ENCODE measurements at regions not wholly inside any gene's neighbourhood (a gene's known extent, or its start where the extent isn't known, plus 50 kb on each side); places are given as distances from the start of the nearest gene placed in this dataset.

GRCh38 chr17:63033142-63033541 is 67.1 kb downstream of the TANC2 start:
- Histone ChIP-seq H3K27ac (replicated peaks; ENCODE audit: low read length) (no peak overlapping the region), H4K91ac (ENCODE audit: low read depth, low read length, poor library complexity) (no peak overlapping the region), H3K23ac (ENCODE audit: low read depth, low read length, poor library complexity) (no peak overlapping the region), H2BK12ac (ENCODE audit: low read length) (no peak overlapping the region), H2BK15ac (ENCODE audit: low read length) (no peak overlapping the region), H3K14ac (ENCODE audit: low read length) (no peak overlapping the region), H3K4me3 (ENCODE audit: low read length in 2 of 2) (no peak overlapping the region), H3K4me2 (ENCODE audit: insufficient read depth, low read length, poor library complexity, severe bottlenecking) (no peak overlapping the region), H3K4ac (ENCODE audit: low read length) (no peak overlapping the region), H3K36me3 (replicated peaks in 1 of 2; ENCODE audit: control insufficient read depth in 2 of 2, insufficient read depth in 2 of 2, low read length in 2 of 2) (no peaks in the 10 kb centered on the region), H3K27me3 (ENCODE audit: control insufficient read depth in 3 of 3, insufficient read depth in 3 of 3, low read depth in 1 of 3, low read length in 3 of 3) (no peaks in the 10 kb centered on the region), H3K9me3 (replicated peaks in 1 of 2; ENCODE audit: control insufficient read depth in 2 of 2, insufficient read depth in 1 of 2, low read depth in 1 of 2, low read length in 2 of 2) (peaks cover 0 to 13% of the 10 kb centered on the region in 2 donors), H3K9ac (ENCODE audit: low read depth, low read length, poor library complexity) (no peak overlapping the region), H3K4me1 (ENCODE audit: control insufficient read depth in 2 of 2, insufficient read depth in 1 of 2, low read depth in 1 of 2, low read length in 2 of 2) (no peaks in the 10 kb centered on the region), H2AK5ac (ENCODE audit: low read depth, low read length) (no peak overlapping the region), H4K8ac (ENCODE audit: low read depth, low read length) (no peak overlapping the region), H3K18ac (ENCODE audit: low read length) (no peak overlapping the region), H2BK5ac (ENCODE audit: low read length) (no peak overlapping the region), H2BK120ac (ENCODE audit: low read depth, low read length) (no peak overlapping the region), H2AFZ (ENCODE audit: low read length) (no peak overlapping the region), H3K79me1 (ENCODE audit: low read depth, low read length) (no peaks in the 10 kb centered on the region)
- no peak for DNase-seq (ENCODE audit: low spot score)
- no CpG with 5 or more reads among the region's 2 CpGs for WGBS, 2 donors (ENCODE audit: extremely low coverage in 2 of 2, insufficient read length in 2 of 2, insufficient replicate concordance in 1 of 2)

- Histone ChIP-seq H3K23ac (ENCODE audit: low read depth, low read length, poor library complexity) (no peak overlapping the region), H3K27ac (replicated peaks; ENCODE audit: low read length) (no peak overlapping the region)
- no peak for DNase-seq (ENCODE audit: low spot score)
These were observed 69.2 kb downstream of the TANC2 start for GRCh38 chr17:63035271-63035670.

GRCh38 chr17:63035695-63036094 is 69.7 kb downstream of the TANC2 start:
- WGBS, 2 donors (ENCODE audit: extremely low coverage in 2 of 2, insufficient read length in 2 of 2, insufficient replicate concordance in 1 of 2), result no CpG with 5 or more reads among the region's 3 CpGs
- Histone ChIP-seq H2BK12ac (ENCODE audit: low read length) (no peak overlapping the region), H3K27me3 (ENCODE audit: control insufficient read depth in 3 of 3, insufficient read depth in 3 of 3, low read depth in 1 of 3, low read length in 3 of 3) (no peaks in the 10 kb centered on the region), H3K23ac (ENCODE audit: low read depth, low read length, poor library complexity) (no peak overlapping the region), H3K4ac (ENCODE audit: low read length) (no peak overlapping the region), H2BK5ac (ENCODE audit: low read length) (no peak overlapping the region), H2BK120ac (ENCODE audit: low read depth, low read length) (no peak overlapping the region), H2AFZ (ENCODE audit: low read length) (no peak overlapping the region), H3K4me2 (ENCODE audit: insufficient read depth, low read length, poor library complexity, severe bottlenecking) (no peak overlapping the region), H3K4me1 (ENCODE audit: control insufficient read depth in 2 of 2, insufficient read depth in 1 of 2, low read depth in 1 of 2, low read length in 2 of 2) (peaks cover 0 to 1% of the 10 kb centered on the region in 2 donors), H3K4me3 (ENCODE audit: low read length in 2 of 2) (no peak overlapping the region), H3K36me3 (replicated peaks in 1 of 2; ENCODE audit: control insufficient read depth in 2 of 2, insufficient read depth in 2 of 2, low read length in 2 of 2) (no peaks in the 10 kb centered on the region), H3K18ac (ENCODE audit: low read length) (no peak overlapping the region), H3K9me3 (replicated peaks in 1 of 2; ENCODE audit: control insufficient read depth in 2 of 2, insufficient read depth in 1 of 2, low read depth in 1 of 2, low read length in 2 of 2) (peaks cover 0 to 13% of the 10 kb centered on the region in 2 donors), H4K91ac (ENCODE audit: low read depth, low read length, poor library complexity) (no peak overlapping the region), H3K79me1 (ENCODE audit: low read depth, low read length) (no peaks in the 10 kb centered on the region), H2AK5ac (ENCODE audit: low read depth, low read length) (no peak overlapping the region), H2BK15ac (ENCODE audit: low read length) (no peak overlapping the region), H3K14ac (ENCODE audit: low read length) (no peak overlapping the region), H3K27ac (replicated peaks; ENCODE audit: low read length) (no peak overlapping the region), H4K8ac (ENCODE audit: low read depth, low read length) (no peak overlapping the region), H3K9ac (ENCODE audit: low read depth, low read length, poor library complexity) (no peak overlapping the region)
- DNase-seq (ENCODE audit: low spot score), result no peak

More at GRCh38 chr17:63035271-63035670, 69.2 kb downstream of the TANC2 start:
- no peak overlapping the region for H3K14ac ChIP-seq (ENCODE audit: low read length)
- no peak overlapping the region for H2AFZ ChIP-seq (ENCODE audit: low read length)
- no peak overlapping the region for H3K4me3 ChIP-seq (ENCODE audit: low read length in 2 of 2)
- no peak overlapping the region for H2BK15ac ChIP-seq (ENCODE audit: low read length)
- peaks cover 0 to 13% of the 10 kb centered on the region in 2 donors for H3K9me3 ChIP-seq (replicated peaks in 1 of 2; ENCODE audit: control insufficient read depth in 2 of 2, insufficient read depth in 1 of 2, low read depth in 1 of 2, low read length in 2 of 2)
- no peaks in the 10 kb centered on the region for H3K36me3 ChIP-seq (replicated peaks in 1 of 2; ENCODE audit: control insufficient read depth in 2 of 2, insufficient read depth in 2 of 2, low read length in 2 of 2)
- no peak overlapping the region for H2AK5ac ChIP-seq (ENCODE audit: low read depth, low read length)
- no peak overlapping the region for H4K91ac ChIP-seq (ENCODE audit: low read depth, low read length, poor library complexity)
- WGBS, 2 donors (ENCODE audit: extremely low coverage in 2 of 2, insufficient read length in 2 of 2, insufficient replicate concordance in 1 of 2), result no CpG with 5 or more reads among the region's 4 CpGs
- no peak overlapping the region for H2BK12ac ChIP-seq (ENCODE audit: low read length)
- no peak overlapping the region for H3K4ac ChIP-seq (ENCODE audit: low read length)
- H3K4me1 ChIP-seq (ENCODE audit: control insufficient read depth in 2 of 2, insufficient read depth in 1 of 2, low read depth in 1 of 2, low read length in 2 of 2), result peaks cover 0 to 1% of the 10 kb centered on the region in 2 donors
- no peak overlapping the region for H3K18ac ChIP-seq (ENCODE audit: low read length)
- no peak overlapping the region for H3K4me2 ChIP-seq (ENCODE audit: insufficient read depth, low read length, poor library complexity, severe bottlenecking)
- no peaks in the 10 kb centered on the region for H3K27me3 ChIP-seq (ENCODE audit: control insufficient read depth in 3 of 3, insufficient read depth in 3 of 3, low read depth in 1 of 3, low read length in 3 of 3)
- no peak overlapping the region for H2BK120ac ChIP-seq (ENCODE audit: low read depth, low read length)
- H3K9ac ChIP-seq (ENCODE audit: low read depth, low read length, poor library complexity), result no peak overlapping the region
- no peak overlapping the region for H4K8ac ChIP-seq (ENCODE audit: low read depth, low read length)
- no peak overlapping the region for H2BK5ac ChIP-seq (ENCODE audit: low read length)
- no peaks in the 10 kb centered on the region for H3K79me1 ChIP-seq (ENCODE audit: low read depth, low read length)

GRCh38 chr17:63039342-63039741 is 73.3 kb downstream of the TANC2 start:
- H3K27me3 ChIP-seq (ENCODE audit: control insufficient read depth in 3 of 3, insufficient read depth in 3 of 3, low read depth in 1 of 3, low read length in 3 of 3), result no peaks in the 10 kb centered on the region
- H3K9me3 ChIP-seq (replicated peaks in 1 of 2; ENCODE audit: control insufficient read depth in 2 of 2, insufficient read depth in 1 of 2, low read depth in 1 of 2, low read length in 2 of 2), result peaks cover 0 to 7% of the 10 kb centered on the region in 2 donors
- no peaks in the 10 kb centered on the region for H3K79me1 ChIP-seq (ENCODE audit: low read depth, low read length)
- H2BK12ac ChIP-seq (ENCODE audit: low read length), result no peak overlapping the region
- no peak overlapping the region for H3K4ac ChIP-seq (ENCODE audit: low read length)
- H3K4me3 ChIP-seq (ENCODE audit: low read length in 2 of 2), result no peak overlapping the region
- no peak overlapping the region for H2BK5ac ChIP-seq (ENCODE audit: low read length)
- H3K36me3 ChIP-seq (replicated peaks in 1 of 2; ENCODE audit: control insufficient read depth in 2 of 2, insufficient read depth in 2 of 2, low read length in 2 of 2), result no peaks in the 10 kb centered on the region
- no peak overlapping the region for H3K4me2 ChIP-seq (ENCODE audit: insufficient read depth, low read length, poor library complexity, severe bottlenecking)
- no peak overlapping the region for H3K14ac ChIP-seq (ENCODE audit: low read length)
- peak overlapping the region; percentile 59 for H2AFZ ChIP-seq (ENCODE audit: low read length)
- no peak overlapping the region for H3K23ac ChIP-seq (ENCODE audit: low read depth, low read length, poor library complexity)
- H3K18ac ChIP-seq (ENCODE audit: low read length), result no peak overlapping the region
- H4K8ac ChIP-seq (ENCODE audit: low read depth, low read length), result no peak overlapping the region
- H2BK15ac ChIP-seq (ENCODE audit: low read length), result no peak overlapping the region
- H3K4me1 ChIP-seq (ENCODE audit: control insufficient read depth in 2 of 2, insufficient read depth in 1 of 2, low read depth in 1 of 2, low read length in 2 of 2), result peaks cover 0 to 1% of the 10 kb centered on the region in 2 donors
- DNase-seq (ENCODE audit: low spot score), result no peak
- H3K27ac ChIP-seq (replicated peaks; ENCODE audit: low read length), result no peak overlapping the region
- no CpG with 5 or more reads among the region's 4 CpGs for WGBS, 2 donors (ENCODE audit: extremely low coverage in 2 of 2, insufficient read length in 2 of 2, insufficient replicate concordance in 1 of 2)
- no peak overlapping the region for H3K9ac ChIP-seq (ENCODE audit: low read depth, low read length, poor library complexity)
- no peak overlapping the region for H2BK120ac ChIP-seq (ENCODE audit: low read depth, low read length)
- no peak overlapping the region for H2AK5ac ChIP-seq (ENCODE audit: low read depth, low read length)
- no peak overlapping the region for H4K91ac ChIP-seq (ENCODE audit: low read depth, low read length, poor library complexity)

Measured in neuronal stem cell (in vitro differentiated cells).